Osteoblast (primary cell): ENCODE measurements at regions not wholly inside any gene's neighbourhood (a gene's known extent, or its start where the extent isn't known, plus 50 kb on each side); places are given as distances from the start of the nearest gene placed in this dataset.

Experiments used
- DNase-seq: peaks from one replicate; pipeline ENCODE4 v3.0.0; 2011; ENCODE audit warnings: low spot score, mixed read lengths; ENCODE audit not compliant: insufficient read length; ENCODE audit errors: missing footprints
- H2AFZ ChIP-seq: 2 replicates; pipeline ENCODE4 v1.6.0; 2011; ENCODE audit warnings: mild to moderate bottlenecking, low read length
- H3K27ac ChIP-seq: 2 replicates; pipeline ENCODE4 v1.5.1; 2011; ENCODE audit warnings: mild to moderate bottlenecking, low read depth, low read length, moderate library complexity
- H3K27me3 ChIP-seq: 2 replicates; pipeline ENCODE4 v1.6.0; 2012; ENCODE audit warnings: mild to moderate bottlenecking, control low read depth, inconsistent platforms, low read length, moderate library complexity; ENCODE audit not compliant: insufficient read depth
- H3K36me3 ChIP-seq: 2 replicates; pipeline ENCODE4 v1.5.1; 2011; ENCODE audit warnings: mild to moderate bottlenecking, low read length, control low read depth, moderate library complexity; ENCODE audit not compliant: insufficient read depth
- H3K4me1 ChIP-seq: 2 replicates; pipeline ENCODE4 v1.5.1; 2011; ENCODE audit warnings: mild to moderate bottlenecking, low read length, control low read depth, moderate library complexity; ENCODE audit not compliant: insufficient read depth
- H3K4me2 ChIP-seq: 2 replicates; pipeline ENCODE4 v1.6.0; 2011; ENCODE audit warnings: mild to moderate bottlenecking, low read length; ENCODE audit not compliant: insufficient read depth
- H3K4me3 ChIP-seq: fragments of 200-600 bp; sonication (generic); 3 replicates; pipeline ENCODE4 v1.5.1; 2012; ENCODE audit warnings: mild to moderate bottlenecking, low read length, inconsistent platforms; ENCODE audit not compliant: insufficient read depth
- H3K79me2 ChIP-seq: 2 replicates; pipeline ENCODE4 v1.6.0; 2012; ENCODE audit warnings: mild to moderate bottlenecking, low read length, control low read depth, inconsistent platforms; ENCODE audit not compliant: insufficient read depth
- H3K9me3 ChIP-seq: 2 replicates; pipeline ENCODE4 v1.5.1; 2011; ENCODE audit warnings: low read depth, low read length, control low read depth
- H4K20me1 ChIP-seq: 2 replicates; pipeline ENCODE4 v1.6.0; 2012; ENCODE audit warnings: mild to moderate bottlenecking, low read length, control low read depth; ENCODE audit not compliant: insufficient read depth
- TF ChIP-seq, protein P1 (sequence below): IDR thresholded peaks from 2 replicates; pipeline ENCODE4 v1.5.1; 2011; ENCODE audit warnings: mild to moderate bottlenecking, low read depth, low read length, moderate library complexity; ENCODE audit errors: extremely low read depth

DNA sequence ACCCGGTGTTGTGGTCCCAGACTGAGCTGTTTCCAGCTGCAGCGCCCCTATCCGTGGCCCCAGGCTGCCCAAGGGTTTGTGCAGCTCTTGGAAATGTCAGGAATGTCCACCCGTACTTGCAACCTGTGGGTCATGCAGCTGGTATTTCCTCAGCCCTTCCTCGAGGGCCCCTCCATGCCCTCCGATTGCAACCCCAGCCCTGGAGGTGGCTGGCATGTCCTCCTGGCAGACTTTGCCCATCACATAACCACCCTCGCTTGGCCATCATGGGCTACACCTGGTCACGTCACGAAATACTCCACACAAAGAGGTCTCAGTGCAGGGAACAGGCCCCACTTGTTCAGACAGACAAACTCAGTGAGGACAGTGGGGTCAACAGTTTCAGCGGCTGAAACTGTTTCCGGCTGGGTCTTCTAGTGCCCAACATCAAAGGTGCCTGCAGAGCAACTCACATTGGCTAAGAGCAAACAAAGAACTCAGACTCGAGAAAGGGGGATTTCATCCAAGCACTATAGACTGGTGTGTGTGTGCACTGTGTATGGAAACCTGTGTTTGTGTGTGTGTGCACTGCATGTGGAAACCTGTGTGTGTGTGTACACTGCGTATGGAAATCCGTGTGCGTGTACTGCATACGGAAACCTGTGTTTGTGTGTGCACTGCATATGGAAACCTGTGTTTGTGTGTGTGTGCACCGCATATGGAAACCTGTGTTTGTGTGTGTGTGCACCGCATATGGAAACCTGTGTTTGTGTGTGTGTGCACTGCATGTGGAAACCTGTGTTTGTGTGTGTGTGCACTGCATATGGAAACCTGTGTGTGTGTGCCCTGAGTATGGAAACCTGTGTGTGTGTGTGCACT, 72.8 kb upstream of the CCND1 start:
- H3K4me1 ChIP-seq: no peaks in the 10 kb centered on the region
- no peak for DNase-seq
- H3K27me3 ChIP-seq: no peaks in the 10 kb centered on the region
- H3K4me3 ChIP-seq: no peak overlapping the region
- TF ChIP-seq, protein P1, sequence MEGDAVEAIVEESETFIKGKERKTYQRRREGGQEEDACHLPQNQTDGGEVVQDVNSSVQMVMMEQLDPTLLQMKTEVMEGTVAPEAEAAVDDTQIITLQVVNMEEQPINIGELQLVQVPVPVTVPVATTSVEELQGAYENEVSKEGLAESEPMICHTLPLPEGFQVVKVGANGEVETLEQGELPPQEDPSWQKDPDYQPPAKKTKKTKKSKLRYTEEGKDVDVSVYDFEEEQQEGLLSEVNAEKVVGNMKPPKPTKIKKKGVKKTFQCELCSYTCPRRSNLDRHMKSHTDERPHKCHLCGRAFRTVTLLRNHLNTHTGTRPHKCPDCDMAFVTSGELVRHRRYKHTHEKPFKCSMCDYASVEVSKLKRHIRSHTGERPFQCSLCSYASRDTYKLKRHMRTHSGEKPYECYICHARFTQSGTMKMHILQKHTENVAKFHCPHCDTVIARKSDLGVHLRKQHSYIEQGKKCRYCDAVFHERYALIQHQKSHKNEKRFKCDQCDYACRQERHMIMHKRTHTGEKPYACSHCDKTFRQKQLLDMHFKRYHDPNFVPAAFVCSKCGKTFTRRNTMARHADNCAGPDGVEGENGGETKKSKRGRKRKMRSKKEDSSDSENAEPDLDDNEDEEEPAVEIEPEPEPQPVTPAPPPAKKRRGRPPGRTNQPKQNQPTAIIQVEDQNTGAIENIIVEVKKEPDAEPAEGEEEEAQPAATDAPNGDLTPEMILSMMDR: no peak
- H3K9me3 ChIP-seq: no peaks in the 10 kb centered on the region
- H2AFZ ChIP-seq: no peak overlapping the region
- no peak overlapping the region for H3K27ac ChIP-seq
- no peaks in the 10 kb centered on the region for H4K20me1 ChIP-seq
- no peaks in the 10 kb centered on the region for H3K79me2 ChIP-seq
- H3K4me2 ChIP-seq: no peak overlapping the region
- no peaks in the 10 kb centered on the region for H3K36me3 ChIP-seq

DNA sequence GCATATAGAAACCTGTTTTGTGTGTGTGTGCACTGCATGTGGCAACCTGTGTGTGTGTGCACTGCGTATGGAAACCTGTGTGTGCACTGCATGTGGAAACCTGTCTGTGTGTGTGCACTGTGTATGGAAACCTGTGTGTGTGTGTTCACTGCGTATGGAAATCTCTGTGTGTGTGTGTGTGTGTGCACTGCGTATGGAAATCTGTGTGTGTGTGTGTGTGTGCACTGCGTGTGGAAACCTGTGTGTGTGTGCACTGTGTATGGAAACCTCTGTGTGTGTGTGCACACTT, 72.2 kb upstream of the CCND1 start:
- H3K9me3 ChIP-seq: no peaks in the 10 kb centered on the region
- no peak for DNase-seq
- no peak overlapping the region for H3K4me2 ChIP-seq
- H3K36me3 ChIP-seq: no peaks in the 10 kb centered on the region
- H3K4me1 ChIP-seq: no peaks in the 10 kb centered on the region
- no peak overlapping the region for H3K27ac ChIP-seq
- no peaks in the 10 kb centered on the region for H4K20me1 ChIP-seq
- TF ChIP-seq, protein P1: no peak
- no peaks in the 10 kb centered on the region for H3K79me2 ChIP-seq
- no peak overlapping the region for H2AFZ ChIP-seq
- H3K27me3 ChIP-seq: no peaks in the 10 kb centered on the region
- no peak overlapping the region for H3K4me3 ChIP-seq

DNA sequence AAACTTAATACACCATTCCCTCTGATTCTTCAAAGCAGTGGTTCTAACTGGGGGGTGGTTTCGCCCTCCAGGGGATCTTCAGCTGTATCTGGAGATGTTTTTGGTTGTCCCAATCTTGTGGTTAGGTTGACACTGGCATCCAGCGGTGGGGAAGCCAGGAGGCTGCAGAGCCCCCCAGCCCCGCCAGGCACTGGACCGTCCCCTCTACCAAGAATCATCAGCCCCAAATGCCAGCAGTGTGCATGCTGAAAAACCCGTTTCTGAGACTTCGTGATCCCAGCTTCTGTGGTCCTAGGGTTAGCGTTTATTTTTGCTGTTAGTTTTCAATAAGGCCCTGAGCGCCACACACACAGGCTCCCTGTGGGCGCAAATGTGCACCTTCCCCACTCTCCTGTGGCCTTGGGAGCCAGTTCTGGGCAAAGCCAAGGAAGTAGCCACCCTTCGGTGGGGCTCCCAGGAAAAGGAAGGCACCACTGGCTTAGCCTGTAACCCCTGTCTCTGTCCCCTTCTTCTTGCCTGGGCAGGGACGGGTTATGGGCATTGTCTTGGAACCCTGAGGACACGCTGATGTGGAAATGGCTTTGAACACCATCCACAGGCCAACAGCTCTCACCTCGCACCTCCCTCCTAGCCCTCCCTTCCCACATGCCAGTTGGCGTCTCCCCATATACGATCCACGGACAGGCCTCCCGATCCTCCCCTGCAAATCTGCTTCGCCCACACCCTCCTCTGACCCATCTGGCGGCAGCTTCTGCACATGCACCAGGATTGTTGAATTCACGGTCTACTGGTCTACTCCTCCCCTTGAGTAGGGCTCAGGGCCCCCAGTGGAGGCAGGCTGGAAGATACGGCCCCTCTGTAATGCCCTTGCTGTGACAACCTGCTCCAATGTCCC, 71.4 kb upstream of the CCND1 start:
- Histone ChIP-seq H3K4me1 (no peaks in the 10 kb centered on the region), H3K4me2 (no peak overlapping the region), H3K4me3 (no peak overlapping the region), H3K27me3 (no peaks in the 10 kb centered on the region), H4K20me1 (no peaks in the 10 kb centered on the region), H3K36me3 (no peaks in the 10 kb centered on the region), H3K27ac (no peak overlapping the region), H3K9me3 (no peaks in the 10 kb centered on the region), H2AFZ (no peak overlapping the region), H3K79me2 (no peaks in the 10 kb centered on the region)
- DNase-seq: no peak
- TF ChIP-seq, protein P1: no peak
